D341Med (cell line): ENCODE measurements at regions not wholly inside any gene's neighbourhood (a gene's known extent, or its start where the extent isn't known, plus 50 kb on each side); places are given as distances from the start of the nearest gene placed in this dataset.

Source experiments
- DNase-seq: peaks from one replicate; pipeline ENCODE4 v3.0.0; 2012; ENCODE audit warnings: low spot score

DNA sequence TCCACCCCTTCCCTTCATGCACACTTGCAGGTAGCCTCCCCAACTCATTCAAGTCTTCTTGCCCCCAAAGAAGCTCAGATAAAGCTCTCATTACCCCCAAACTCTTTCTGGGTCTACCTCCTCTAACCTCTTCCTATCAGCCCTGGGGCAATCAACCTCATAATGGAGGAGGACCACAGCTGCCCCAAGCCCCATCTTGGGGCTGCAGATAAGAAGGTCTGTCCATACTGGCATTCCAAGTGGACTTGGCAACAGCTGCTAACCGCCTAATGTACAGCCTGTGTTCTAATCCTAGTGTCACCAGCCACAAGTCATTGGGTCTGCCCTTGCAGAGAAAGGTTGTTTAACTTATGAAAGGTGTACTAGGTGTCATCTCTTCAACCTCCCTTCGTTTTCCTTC lies 107.4 kb upstream of the ADGRF1 start:
- no peak for DNase-seq

DNA sequence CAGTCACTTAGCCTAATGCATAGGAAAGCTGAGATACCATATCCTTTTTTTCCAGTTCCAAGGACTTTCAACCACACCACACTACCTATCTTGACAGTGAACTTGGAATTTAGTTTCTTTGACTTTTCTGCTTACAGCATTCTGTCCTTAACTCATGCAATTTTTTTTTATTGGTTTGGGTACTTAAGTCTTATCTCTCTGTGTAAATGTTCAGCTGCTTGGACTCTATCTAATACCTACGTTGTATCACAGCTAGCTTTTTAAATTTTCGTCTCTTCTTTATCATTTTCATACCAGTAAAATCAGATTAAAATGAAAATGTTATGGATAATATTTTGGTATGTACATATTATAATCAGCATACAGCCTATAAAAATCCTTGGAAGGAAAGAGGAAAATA lies 106.9 kb upstream of the ADGRF1 start:
- DNase-seq: no peak

DNA sequence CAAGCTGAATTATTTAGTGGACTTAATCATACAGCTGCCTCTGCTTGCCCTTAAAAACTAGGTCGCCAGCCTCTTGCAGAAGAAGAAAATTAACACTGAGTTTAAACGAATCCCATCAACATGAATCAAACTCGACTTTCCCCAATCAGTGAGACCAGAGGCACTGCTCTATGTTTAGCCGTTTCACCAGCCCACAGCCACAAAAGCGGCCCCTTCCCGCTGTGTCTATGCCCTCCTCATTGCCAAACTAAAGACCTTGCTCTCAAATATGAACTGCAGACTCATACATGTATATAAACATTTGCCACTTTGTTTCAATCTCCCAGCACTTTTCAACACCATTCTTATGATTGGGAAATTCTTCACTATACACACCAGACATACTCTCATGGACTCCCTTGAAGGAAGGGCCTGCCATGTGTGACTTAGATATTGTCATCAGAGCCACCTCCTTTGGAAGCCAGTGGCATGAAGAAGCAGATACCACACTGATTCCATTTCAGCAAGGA lies 105.8 kb upstream of the ADGRF1 start:
- no peak for DNase-seq

GRCh38 chr6:47147175-47147727 lies 105.1 kb upstream of the ADGRF1 start:
- DNase-seq: no peak

DNA sequence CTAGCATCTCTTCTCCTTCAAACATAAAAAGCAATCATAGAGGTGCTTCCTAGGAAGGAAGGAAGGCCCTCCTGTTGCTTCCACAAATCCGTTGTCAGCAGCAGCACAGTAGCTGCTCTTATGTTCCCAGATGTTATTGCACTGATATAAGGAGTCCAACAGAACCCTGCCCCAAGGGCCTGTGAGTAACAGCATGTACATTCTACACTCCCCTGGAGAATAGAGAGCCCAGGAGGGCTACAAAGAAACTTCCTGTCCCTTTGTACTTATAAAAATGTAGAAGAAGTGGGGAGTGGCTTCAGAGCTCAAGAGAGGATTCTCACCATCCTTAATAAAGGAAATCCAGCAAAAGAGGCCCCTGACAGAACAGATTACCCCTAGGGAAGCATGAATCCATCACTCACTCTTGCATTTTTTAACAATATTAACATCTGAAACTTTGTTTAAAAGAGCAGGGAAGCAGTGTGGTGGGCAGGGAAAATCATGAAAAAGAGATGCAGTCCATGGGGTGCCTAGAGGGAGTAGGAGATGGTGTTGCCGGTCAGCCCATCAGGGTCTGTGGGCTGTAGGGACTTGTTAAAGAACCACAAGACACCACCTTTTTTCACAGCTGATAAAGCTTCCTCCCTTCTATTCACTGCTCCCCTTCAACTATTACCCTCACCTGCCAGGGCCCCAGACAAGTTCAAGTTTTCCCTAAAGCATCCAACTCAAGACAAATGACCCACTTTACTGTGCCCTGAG lies 104.5 kb upstream of the ADGRF1 start:
- no peak for DNase-seq

DNA sequence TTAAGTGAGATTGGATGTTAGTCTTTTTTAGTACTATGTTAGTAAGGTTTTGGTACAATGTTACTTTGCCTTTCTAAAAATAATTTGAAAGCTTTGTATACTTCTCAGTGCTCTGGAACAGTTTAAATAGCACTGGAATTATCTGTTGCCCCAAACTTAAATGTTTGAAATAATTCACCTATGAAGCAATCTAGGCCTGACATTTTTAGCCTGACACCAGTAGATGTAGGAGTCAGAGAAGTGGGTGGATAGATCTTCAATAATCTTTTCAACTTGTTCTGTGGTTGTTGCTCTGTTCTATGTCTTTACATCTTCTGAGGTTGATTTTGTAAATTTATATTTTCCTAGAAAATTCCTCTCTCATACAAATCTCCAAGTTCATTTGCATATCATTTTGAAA lies 103.1 kb upstream of the ADGRF1 start:
- DNase-seq: no peak

GRCh38 chr6:47144306-47144705 lies 102.2 kb upstream of the ADGRF1 start:
- DNase-seq: no peak

DNA sequence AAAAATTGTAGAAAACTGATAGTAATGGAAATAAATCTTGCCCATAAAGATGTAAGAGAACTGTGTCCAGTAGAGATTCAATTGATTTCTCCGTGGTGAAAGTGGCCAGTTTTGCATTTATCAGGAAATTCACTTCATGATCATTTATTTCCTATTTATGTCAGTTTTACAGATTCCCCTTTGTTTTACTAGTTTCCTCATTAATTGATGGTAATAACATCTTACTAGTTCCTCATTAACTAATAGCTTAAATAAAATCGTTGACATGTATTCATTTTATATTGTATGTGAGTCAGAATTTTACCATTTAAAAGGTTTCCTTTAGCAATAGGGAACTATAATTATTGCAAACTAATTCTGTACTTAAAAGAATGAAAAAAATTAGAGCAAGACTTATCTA lies 99.8 kb upstream of the ADGRF1 start:
- DNase-seq: no peak

GRCh38 chr6:47141171-47141570 lies 99.0 kb upstream of the ADGRF1 start:
- no peak for DNase-seq

DNA sequence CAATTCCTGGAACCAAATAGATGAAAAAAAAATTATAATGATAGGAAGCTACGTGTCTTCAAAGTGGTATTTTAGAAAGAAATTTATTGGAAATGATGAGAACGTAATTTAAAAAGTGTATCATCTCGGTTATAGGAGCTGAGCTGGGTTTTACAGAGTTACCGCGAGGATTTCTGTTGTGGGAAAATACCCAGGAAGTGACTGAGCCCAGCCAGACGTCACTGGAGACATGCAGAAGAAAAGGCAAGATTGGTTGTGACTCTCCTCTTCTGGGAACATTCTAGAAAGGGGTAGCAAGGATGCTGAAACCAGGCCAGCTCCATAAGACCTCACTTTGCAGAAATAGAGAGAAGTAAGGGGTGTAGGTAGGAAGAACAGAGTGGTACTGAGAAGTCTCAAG lies 95.9 kb upstream of the ADGRF1 start:
- no peak for DNase-seq

GRCh38 chr6:47137073-47137472 lies 94.9 kb upstream of the ADGRF1 start:
- no peak for DNase-seq

- DNase-seq: no peak
These were observed 93.6 kb upstream of the ADGRF1 start for GRCh38 chr6:47135772-47136171.

GRCh38 chr6:47134476-47135189 lies 92.5 kb upstream of the ADGRF1 start:
- DNase-seq: no peak

DNA sequence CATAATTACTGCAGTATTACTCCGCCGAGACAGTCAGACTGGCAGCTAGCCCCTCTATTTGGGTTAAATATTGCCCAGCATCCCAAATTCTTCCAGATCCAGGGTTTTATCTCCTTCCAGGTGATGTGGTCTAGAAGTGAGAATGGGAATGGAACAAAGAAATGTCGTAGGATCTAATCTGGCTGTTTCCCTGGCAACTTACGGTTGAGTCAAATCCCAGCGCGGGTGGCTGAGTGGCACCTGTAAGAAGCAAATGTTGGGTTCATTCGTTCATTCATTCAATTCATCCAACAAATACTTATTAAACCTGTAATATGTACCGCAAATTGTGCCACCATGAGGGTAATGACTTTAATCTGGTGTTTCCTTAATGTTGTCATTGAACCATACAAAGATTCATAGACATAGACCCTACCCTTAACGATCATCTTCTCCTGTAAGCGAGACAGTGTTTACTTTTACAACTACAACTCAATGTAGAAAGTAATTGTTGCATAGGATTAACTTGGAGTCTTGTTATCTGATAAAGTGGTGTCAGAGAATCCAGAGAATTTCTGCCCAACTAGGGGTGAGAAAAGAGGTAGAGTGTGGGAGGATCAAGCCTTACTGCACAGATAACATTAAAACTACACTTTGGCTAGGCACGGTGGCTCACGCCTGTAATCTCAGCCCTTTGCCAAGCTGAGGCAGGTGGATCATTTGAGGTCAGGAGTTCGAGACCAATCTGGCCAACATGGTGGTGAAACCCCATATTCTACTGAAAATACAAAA lies 91.3 kb upstream of the ADGRF1 start:
- DNase-seq: no peak

- no peak for DNase-seq
These were observed 90.6 kb upstream of the ADGRF1 start for GRCh38 chr6:47132724-47133123.

- DNase-seq: no peak
These were observed 89.6 kb upstream of the ADGRF1 start for GRCh38 chr6:47131773-47132172.

DNA sequence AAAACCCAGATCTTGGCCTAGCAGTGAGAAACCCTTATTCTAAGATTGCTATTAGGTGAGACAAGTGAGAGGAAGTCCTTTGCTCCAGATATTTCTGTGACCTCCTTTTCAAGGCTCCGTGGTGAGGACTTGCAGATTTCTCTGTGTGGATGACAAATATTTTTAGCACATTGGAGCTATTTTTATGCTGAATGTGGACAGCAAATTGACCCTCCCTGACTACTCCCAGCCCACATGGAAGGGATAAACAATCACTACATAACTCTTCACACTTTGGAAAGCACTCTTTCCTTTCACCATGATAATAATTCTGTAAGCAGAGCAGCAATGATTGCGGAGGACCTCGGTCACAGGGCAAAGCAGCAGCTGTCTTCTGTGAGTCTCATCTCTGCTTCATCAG lies 88.0 kb upstream of the ADGRF1 start:
- no peak for DNase-seq

- DNase-seq: no peak
These were observed 87.0 kb upstream of the ADGRF1 start for GRCh38 chr6:47129129-47129528.

DNA sequence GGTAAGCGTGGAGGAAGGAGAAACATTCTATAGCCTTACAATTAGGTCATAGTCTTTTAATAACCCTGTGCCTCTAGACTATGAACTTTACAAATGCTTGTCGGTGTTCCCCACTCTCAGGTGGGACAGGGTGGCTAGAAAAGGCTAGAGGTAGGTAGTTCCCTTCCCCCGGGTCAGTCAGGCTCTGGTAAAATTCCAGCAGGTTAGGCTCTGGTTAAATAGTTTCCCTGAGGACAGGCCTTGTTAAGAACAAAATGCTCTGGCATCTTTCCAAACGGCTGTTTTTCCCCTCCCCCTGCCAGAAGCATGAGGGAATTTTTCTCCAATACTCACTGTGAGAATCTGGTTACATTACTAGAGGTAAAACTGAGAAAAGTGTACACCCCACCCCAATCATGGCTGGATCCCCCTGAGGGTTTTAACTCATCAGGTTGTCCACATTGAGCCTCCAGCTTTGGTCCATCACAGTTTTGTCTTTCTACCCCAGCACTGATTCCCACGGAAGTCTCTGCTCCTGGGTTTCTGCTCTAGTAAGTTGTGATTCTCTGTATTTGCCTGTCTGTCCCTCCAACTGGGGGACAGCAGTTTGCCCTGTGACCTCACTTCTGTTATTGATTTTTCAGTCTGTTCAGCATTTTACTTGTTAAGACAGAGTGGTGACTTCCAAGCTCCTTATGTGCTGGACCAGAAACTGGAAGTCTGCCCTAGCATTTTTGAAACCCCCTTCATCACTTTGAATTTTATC lies 84.7 kb upstream of the ADGRF1 start:
- no peak for DNase-seq

DNA sequence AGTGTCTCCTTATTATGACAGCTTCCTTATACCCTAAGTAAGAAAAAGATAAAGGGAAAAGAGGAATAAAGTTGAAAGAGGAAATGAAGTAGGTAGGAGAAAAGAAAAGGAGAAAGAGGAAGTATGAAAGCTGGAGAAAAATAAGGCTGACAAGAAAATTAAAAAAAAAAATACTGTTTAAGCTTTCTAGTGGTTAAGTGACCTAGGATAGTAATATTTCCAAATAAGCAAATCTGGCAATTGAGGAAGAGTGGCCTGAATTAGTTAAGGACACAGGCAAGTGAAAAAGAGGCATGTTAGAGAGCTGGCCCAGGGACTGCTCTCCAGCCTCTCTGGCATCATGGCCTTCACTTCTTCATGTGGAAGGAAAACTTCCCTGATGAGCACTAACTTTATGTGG lies 76.5 kb upstream of the ADGRF1 start:
- no peak for DNase-seq

- DNase-seq: no peak
These were observed 75.2 kb upstream of the ADGRF1 start for GRCh38 chr6:47117314-47117713.

- no peak for DNase-seq
These were observed 74.5 kb upstream of the ADGRF1 start for GRCh38 chr6:47116606-47117005.
